ENCODE measurements at regions not wholly inside any gene's neighbourhood (a gene's known extent, or its start where the extent isn't known, plus 50 kb on each side); places are given as distances from the start of the nearest gene placed in this dataset.

DNA sequence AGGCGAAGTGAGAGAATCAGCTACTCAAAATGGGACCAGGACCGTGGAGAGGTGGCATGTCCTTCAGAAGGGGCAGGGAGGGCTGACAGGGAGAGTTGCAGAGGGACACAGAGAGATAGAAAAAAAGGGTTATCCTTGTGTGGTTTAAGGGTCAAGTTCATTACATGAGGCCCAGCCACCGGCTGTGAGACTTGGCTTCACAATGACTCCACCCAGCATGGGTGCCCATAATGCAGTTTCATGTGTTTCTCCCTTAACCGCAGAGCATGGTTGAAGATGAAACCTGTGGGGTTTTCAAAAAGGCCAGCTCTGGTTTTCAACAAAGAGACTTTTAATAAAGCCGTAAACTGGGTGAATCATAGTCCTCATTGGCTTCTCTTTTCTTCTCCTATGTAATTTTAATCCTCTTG is 164.6 kb downstream of the KLF5 start:
- DNase-seq: no peak

DNA sequence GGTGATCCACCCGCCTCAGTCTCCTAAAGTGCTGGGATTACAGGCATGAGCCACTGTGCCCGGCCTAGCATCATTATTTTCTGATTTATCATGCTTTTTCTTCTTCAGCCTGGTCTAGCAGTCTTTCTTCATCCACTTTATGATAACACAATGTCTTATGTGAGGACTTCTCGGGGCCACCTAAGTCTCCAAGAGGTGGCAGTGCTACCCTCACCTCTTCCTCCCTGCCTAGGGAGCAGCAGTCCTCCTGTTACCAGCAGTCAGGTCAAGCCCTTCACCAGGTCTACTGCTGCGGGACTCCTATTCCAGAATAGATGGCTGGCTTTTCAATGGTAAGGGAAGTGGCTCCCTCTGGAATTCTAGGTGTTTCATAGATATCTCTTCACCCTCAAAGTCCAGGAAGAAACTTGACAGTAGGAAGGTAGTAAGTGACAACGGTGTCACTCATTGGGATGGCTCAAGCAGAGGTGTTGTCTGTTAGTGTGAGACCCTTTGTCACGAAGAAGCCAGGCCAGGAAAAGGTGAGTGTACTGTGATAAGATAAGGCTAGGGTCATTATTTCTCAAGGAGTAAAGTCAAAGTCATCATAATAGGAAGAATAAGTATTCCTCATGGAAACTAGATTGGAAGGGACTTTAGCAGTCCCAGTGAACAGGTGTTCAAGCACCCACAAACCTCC is 164.0 kb downstream of the KLF5 start:
- DNase-seq: no peak

DNA sequence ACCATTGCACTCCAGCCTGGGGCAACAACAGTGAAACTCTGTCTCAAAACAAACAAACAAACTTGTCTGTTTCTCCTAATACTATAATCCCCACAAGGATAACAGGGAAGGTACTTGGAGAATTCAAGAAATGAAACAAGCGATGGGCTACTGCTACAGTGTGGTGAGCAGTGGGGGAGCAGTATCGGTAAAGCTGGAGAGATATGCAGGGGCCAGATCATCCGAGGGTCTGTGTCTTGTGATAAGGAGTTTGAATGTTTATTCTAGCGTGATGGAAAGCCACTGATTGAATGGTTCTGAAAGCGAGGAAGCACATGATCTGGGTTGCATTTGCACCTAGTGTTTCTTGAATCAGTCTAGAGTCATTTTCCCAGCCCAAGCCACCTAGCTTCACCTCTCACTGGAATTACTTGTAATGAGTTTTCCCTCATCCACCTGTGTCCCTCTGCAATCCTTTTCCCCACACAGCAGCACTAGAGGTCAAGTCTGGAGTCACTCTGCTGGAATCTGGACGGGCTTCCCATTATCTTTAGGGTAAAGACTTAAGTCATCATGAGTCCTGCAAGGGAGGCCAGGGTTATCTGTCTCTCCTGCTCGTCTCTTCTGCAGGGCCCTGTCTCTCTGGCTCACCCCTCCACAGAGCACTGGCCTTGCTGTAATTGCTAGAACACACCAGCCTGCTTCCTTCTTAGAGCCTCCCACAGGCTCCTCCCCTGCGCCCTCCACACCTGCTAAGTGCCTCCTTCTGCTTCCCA is 162.3 kb downstream of the KLF5 start:
- no peak for DNase-seq

DNA sequence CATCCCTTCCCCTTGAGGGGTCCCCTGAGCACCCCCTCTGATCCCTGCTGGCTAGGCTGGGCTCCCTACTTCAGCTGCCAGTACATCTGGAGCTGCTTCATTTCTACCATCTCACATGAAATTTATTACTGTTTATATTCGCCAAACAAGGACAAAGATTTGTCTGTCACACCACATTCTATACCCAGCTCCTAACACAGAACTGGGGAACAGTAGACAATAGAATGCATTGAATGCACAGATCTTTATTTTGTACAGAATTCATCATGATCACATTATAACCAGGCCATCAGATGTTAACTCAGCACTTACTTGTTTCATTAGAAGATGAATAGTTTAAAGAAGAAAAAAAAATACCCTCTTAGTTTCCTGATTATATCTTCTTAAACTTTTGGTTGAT is 159.4 kb downstream of the KLF5 start:
- no peak for DNase-seq

DNA sequence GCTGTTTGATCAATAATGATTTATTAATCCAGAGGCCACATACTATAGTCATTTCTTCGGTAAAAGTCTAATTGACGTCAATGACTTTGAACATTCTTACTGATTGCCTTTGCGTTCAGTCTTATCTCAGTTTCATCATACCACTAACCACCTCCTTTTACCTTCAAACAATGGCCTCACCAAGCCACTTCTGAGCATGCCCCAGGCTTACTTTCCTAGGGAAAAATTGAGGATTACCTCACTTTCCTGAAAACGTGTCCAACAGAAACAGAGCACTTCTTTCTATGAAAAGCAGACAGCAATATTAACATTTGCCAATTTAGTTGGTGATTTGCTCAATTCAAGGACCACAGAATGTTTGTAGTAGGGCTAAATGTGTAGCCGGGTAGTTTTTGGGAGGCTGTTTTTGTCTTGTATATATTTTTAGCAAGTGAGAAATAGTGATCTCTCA is 157.6 kb downstream of the KLF5 start:
- DNase-seq: no peak

DNA sequence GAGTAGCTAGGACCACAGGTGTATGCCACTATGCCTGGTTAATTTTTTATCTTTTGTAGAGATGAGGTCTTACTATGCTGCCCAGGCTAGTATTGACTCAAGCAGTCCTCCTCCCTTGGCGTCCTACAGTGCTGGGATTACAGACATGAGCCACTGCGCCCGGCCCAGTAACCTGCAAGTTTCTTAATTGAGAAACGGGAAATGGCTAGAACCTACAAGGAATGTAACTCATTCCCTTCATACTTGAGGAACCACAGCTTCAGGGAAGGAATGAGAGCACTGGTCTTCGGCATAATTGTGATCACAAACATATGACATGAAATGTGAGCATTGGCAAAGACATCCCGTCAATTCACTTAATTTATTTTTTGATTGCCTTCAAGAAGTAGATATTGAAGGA is 157.0 kb downstream of the KLF5 start:
- no peak for DNase-seq

DNA sequence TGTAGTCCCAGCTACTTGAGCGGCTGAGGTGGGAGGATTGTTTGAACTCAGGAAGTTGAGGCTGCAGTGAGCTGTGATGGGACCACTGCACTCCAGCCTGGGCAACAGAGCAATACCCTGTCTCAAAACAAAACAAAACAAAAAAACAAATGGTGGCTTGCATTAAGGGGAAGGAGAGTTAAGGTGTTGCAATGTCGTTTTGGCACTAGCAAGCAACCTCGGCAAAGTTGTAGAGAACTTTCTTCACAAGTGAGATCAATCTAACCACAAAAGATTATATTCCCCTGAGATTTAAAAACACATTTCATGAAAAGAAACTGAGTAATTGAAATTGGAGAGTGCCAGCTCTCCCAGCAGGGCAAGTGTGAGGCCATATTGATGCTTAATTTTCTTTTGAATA is 153.7 kb downstream of the KLF5 start:
- DNase-seq: no peak

DNA sequence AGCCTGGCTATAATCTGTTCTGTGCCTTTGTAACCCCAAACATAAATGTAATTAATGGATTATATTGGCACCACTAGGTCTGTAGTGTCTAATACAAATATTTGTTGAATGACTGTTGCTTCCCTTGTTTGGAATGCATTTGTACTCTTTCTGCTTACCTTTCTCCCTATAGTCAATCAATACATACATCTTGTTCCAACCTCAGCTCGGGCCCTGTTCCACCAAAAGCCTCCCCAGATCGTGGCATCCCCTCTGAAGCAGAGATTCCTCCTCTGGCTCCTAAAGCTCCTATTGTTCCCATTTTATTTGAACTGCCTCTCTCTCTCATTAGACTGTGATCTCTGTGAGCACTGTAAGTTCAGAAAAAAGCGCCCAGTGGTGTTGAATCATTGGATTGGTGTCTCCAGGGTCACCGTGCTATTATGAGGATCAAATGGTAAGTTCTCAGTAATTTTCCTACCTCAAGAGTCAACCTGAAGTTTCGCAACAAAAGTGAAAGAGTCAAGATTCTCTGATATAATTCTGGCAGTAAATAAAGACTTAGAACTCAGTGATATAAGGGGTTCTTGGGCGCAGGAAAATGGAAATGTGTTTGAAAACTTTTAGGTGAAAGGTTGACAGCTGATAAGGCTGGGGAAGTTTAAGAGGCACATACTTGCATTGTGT is 151.5 kb downstream of the KLF5 start:
- no peak for DNase-seq

DNA sequence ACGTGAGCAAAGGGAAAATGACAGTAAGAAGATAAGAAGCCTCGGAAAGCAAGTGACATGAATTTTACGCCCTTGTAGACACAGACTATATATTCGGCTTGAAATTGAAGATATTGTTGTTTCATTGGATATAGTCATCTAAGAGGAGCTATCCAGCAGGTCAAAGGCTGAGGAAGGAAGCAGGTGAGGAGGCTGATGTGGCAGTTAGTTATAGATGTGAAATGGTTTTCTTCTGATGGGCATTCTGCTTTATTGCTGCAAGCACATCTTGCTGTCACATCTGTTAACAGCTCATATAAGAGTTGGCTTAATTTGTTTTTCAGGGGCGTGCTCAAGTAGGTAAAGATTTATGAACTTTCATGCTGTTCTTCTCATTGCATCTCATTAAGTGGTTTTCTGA is 146.1 kb downstream of the KLF5 start:
- no peak for DNase-seq

DNA sequence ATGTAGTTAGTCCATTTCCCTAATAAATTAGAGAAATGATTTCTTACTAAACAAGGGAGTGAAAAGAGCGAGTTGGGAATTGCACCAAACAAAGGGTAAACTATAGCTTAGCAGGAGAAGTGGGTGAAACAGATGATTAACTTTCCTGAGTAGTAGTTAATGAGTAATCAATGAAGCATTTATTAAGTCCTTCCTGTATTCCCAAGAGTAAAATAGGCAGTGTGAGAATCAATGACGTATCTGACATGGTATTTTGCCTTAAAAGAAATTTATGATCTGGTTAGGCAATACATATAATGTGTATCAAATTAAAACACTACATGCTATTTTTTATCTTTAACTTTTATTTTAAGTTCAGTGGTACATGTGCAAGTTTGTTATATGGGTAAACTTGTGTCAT is 142.8 kb downstream of the KLF5 start:
- DNase-seq: no peak

DNA sequence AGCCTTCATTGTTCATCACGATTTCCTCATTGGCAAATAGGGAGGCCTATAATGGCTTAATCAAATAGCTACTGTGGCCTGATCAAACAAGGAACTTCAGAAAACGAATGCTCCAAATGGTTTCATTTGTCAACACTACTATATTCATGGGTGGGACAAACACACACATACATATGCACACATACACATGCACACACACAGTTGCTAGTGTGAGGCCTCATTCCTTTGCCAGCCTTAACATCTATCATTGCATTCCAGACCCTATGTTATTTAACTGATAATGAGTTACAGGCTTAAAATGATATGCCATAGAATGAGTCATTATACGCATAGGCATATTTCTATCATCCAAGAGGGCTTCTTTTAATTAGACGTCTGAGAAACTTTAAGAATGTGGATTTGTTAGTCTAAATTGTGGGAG is 140.2 kb downstream of the KLF5 start:
- no peak for DNase-seq

DNA sequence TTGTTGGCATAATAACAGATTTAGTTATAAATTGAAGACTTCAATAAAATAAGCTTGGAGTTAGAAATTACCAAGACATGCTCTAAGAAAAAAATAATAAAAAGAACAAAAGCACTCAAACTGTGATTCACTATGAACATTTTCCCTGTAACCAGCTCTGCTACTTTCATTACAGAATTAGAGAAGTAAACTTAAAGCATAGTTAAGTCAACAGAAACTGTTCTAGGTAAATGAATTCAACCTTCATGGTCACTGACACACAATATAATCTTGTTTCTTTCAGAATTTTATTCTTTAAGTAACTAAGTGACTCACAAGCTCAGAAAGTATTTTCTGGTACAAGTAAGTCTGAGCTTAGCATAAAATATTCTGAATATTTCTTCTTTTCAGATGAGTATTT is 136.3 kb downstream of the KLF5 start:
- no peak for DNase-seq

DNA sequence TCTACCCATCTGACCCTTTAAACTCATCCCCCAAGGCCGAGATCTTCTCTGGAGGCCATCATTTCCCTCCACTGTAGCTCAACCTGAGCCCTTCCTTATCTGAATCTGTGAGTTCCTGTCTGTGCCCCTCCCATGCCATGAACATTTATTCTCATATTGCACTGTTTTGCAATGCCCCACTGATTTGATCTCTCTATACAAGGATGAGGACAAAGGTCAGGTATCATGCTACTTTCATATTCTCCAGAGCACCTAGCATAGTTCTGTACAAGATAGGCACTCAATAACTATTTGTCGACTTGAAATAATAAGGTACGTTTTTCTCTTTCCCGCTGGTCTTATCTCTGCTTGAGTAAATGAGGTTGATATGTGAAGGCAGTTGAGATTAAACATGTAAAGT is 135.5 kb downstream of the KLF5 start:
- DNase-seq: no peak

DNA sequence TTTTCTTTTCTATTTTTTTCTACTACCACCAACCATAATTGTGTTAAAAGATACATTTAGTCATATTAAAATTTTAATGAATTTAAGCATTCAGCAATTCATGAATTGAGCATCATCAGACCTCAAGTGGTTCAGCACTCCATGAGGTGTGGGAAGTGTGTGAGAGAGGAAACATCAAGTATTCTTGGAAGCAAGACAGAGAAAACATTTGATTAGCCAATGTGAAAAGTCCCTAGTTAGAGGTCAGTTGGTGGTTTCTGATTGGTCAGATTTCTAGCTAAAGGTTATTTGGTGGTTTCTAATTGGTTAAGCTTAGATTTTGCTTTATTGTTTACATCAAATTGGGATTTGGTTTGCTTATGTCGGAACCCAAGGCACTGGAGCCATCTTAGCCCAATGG is 134.7 kb downstream of the KLF5 start:
- DNase-seq: no peak

DNA sequence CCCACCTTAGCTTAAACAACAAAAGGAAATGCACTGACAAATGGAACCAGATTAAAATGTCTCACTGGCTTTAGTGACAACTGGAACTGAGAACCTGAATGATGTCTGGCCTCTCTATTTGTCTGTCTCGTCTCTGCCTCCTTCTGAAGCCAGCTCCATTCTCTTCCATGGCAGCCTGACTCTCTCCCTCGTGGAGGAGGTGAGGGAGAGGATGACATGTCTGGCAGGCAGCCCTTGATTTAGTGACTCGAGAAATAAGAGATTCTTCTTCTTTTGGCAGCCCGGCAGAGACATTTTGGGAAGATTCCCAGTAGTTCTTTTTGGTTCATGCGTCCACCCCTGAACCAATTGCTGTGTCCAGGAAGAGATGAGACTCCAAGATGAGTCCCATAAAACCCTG is 131.7 kb downstream of the KLF5 start:
- no peak for DNase-seq

DNA sequence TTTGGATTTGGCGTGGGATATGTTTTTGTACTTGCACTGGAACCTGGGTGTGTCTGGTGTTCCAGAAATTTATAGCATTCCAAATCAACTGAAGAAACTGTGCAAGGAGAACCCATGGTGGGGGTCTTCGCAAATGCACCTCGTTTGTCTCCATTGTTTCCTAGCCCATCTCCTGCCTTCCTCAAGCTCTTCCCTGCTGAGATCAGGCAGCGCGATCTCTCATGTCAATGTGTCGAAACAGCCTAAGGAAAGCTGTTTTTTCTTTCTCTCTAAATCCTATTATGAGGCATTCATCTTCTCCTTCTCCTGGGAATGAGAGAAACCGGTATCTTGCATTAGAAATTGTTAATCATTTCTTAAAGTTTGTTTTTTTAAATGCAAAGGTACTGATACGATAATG is 131.0 kb downstream of the KLF5 start:
- DNase-seq: no peak

DNA sequence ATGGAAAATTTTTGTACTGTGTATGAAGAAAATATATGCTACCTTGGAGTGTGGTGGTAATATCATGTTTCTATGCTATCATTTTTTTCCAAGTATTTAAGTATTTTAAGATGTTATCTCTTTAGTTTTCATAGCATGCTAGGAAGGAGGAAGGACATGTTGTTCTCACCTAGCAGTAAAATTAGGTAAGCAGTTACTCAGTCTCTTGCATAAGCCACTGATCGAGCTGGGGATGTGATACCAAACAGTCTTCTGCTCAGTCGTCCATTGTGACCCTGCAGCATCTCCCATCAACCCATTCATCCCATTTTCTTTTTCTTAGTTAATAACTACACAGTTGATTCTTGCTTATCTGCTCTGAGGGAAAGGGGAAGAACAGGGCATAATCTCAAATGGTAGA is 130.6 kb downstream of the KLF5 start:
- no peak for DNase-seq

DNA sequence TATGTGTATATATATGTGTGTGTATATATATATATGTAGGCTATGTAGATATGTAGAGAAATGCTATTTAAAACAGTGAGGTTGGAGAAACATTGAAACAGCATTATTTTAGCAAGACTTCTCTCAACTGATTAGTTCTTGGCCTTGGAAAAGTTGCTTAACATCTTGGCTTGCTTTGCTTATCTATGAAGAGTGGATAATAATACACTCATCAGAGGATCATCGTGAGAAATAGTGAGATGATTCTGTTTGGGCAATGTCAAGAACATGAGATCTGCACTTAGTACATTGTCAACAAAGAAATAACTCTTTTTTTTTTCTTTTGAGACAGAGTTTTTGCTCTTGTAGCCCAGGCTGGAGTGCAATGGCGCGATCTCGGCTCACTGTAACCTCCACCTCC is 128.3 kb downstream of the KLF5 start:
- DNase-seq: no peak

DNA sequence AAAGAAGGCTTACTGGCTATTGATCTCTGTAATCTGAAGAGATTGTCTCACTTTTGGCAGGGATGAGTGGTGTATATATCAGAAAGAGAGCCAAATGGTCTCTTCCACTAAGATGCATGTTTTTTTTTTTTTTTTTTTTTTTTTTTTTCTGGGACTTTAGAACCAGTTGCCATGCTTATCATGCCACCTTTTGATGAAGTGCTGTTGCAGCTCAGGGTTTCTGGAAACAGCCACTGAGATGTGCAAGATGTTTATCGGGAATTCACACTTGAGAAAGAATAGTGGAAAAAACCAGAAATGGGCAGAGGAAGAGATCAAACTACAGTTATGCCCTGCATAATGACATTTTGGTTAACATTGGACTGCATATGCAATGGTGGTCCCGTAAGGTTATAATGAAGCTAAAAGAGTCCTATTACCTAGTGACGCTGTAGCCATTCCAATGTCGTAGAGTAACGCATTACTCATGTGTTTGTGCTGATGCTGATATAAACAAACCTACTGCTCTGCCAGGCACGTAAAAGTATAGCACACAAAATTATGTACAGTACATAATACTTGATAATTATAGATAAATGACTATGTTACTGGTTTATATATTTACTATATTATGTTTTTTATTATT is 121.0 kb downstream of the KLF5 start:
- no peak for DNase-seq

DNA sequence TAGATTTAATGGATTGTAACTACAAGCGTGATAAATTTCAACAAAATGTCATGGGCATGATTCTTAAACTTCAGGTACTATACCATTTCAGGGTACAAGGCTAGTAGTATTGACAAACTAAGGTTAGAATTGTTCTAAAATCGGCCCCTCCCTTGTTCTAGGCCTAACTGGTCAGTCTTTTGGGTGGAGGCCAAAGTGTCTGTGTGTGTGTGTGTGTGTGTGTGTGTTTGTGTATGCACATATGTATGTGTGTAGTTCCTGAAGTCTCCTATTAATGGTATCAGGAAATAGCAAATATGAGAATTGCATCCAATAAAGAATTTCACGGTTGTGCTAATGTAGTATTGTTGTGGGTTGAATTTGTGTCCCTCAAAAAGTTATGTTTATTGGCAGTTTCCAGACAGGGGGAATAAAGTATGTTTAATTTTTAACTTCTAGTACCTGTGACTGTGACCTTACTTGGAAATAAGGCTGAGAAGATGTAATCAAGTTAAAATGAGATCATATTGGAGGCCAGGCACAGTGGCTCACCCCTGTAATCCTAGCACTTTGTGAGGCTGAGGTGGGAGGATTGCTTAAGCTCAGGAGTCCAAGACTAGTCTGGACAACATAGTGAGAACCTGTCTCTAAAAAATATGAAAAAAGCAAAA is 119.2 kb downstream of the KLF5 start:
- no peak for DNase-seq

DNA sequence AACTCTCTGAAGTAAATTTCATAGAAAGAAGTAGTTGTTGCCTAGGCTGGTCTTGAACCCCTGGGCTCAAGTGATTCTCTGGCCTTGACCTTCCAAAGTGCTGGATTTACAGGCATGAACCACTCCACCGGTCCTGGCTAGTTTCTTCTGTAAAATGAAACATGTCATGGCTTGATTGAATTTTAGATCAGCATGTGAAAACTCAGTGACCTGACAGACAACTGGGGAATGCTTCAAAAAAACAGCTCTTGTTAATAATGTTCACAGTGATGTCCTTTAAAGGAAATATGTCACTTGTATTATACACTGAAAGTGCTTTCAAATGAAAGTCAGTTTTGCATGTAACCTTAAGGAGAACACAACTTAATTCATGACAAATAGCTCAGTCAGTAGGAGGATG is 118.2 kb downstream of the KLF5 start:
- DNase-seq: no peak

DNA sequence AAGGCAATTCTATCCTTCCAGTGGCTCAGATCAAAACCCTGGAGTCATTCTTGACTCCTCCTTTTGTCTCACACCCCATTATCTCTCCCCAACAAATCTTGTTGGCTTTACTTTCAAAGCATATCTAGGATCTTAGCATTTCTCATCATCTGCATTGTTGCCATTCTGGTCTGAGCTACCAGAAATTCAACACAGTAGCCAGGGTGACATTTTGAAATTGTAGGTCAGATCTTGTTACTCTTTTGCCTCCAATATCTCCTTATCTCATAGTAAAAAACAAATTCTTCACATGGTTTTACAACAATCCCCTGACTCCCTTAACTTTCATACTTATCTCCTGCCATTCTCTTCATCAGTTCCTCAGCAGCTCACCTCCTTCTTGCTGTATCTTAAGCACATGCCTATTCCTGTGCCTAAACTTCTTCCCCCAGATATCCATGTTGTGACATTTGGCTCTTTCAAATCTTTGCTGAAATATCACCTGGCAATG is 115.8 kb downstream of the KLF5 start:
- DNase-seq: no peak

DNA sequence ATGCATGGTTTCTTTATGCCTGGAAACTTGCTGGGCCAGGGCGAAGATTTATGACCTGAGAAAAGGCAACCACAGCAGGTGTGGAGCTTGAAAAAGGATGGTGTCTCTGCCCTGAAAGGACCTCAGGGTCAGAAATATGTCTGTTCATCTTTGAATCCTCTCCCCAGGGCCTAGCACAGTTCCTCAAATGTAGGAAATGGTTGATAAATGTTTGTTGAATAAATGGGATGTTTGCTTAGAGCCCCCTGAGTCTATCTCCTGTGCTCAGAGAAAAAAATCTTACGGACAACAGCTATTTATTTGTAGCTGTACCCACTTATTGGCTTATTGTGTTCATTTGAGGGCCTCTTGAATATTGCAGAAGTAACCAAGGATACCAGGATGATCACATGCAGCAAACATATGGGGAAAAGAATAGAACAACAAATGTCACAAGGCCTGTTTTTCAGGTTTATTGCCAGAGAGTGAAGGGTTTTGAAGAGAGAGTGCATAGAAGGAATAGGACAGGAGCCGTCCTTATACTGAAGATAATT is 114.5 kb downstream of the KLF5 start:
- no peak for DNase-seq

Measured in stimulated activated naive CD4-positive, alpha-beta T cell treated with Interleukin-2 at 50 U/mL for 16 hours (primary cell).